ENCODE measurements at regions not wholly inside any gene's neighbourhood (a gene's known extent, or its start where the extent isn't known, plus 50 kb on each side); places are given as distances from the start of the nearest gene placed in this dataset.
"Not testable (repeated sequence)": the region's sequence is repeated elsewhere in the genome, so short reads cannot be mapped to it uniquely, and the experiment has no call there.

DNA sequence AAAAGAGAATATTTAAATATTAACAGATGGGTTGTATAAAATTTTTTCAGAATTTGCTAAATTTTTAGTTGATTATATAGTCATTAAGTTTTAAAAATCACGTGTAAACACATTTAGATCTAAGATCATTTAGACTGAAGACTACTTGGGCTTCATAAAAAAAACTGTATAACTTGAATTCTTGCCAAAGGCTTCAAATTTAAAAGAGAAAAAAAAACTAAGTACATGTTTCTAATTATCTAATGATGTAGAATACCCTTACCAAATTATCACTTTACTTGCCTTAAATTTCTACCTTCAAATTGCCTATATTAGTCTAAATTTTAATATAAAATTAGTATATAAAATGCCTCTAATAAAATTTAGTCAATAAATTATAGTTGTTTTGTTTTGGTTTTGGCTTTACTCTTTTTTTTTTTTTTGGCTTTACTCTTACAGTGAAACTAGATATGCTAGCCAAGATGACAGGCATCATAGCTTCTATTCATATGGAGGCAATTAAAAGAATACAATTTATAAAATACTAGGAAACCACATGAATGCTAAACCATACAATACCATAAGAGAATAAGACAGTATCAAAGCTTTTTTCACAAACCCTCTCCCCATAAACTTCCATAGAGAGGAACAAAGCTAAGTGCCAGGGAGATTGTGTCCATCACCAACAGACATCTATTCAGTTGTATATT, 183.1 kb upstream of the KCNMB2 start:
- DNase-seq (ENCODE audit: low spot score) = no peak

DNA sequence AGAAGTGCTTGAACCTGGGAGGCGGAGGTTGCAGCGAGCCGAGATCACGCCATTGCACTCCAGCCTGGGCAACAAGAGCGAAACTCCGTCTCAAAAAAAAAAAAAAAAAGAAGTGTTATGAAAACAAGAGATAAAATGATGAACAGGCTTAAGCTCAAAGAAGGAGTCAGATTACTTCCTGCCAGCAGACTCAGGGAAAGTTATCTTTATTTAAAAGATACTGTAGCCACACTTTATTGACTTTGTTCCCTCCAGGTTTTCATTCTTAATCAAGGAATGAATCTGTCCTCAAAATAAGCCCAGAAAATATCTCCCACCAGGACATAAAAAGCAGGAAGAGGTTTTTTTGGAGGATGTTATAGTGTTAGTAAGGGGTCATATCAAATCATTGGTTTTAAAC, 176.5 kb upstream of the KCNMB2 start:
- DNase-seq (ENCODE audit: low spot score) = no peak

DNA sequence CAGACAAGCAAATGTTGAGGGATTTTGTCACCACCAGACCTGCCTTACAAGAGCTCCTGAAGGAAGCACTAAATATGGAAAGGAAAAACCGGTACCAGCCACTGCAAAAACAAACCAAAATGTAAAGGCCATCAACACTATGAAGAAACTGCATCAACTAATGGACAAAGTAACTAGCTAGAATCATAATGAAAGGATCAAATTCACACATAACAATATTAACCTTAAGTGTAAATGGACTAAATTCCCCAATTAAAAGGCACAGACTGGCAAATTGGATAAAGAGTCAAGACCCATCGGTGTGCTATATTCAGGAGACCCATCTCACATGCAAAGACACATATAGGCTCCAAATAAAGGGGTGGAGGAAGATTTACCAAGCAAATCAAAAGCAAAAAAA, 173.2 kb upstream of the KCNMB2 start:
- DNase-seq (ENCODE audit: low spot score) = not testable (repeated sequence)

DNA sequence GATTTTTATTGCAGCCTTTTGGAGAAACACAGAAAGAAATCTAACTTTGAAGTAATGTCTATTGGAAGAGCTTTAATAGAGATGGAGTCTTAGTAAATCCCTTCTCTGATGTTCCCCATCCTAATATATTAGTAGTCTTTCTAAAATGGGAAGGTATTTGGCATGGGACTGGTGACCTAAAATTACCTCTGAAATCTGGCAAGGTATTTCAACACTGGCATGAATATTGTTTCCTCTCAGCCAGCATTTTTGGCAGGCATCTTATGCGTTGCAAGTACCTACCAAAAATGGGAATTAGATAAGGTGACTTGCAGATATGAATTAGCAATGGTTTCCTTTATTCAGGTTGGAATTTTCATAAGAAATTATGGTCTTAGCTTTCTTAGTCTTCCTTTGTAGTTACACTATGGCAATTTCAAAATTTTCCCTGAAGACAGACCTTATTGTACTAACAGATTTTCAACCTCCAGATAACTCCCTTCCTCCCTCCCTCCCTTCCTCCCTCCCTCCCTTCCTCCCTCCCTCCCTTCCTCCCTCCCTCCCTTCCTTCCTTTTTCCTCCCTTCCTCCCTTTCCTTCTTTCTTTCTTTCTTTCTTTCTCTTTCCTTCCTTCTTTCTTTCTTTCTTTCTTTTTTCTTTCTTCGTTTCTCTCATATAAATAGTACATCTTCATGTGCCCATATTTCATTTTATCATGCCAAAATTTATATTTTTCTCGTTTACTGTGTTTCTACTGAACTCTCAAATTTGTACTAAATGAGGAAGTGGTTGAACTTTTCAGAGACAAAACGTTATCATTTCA, 168.2 kb upstream of the KCNMB2 start:
- no peak for DNase-seq (ENCODE audit: low spot score)

DNA sequence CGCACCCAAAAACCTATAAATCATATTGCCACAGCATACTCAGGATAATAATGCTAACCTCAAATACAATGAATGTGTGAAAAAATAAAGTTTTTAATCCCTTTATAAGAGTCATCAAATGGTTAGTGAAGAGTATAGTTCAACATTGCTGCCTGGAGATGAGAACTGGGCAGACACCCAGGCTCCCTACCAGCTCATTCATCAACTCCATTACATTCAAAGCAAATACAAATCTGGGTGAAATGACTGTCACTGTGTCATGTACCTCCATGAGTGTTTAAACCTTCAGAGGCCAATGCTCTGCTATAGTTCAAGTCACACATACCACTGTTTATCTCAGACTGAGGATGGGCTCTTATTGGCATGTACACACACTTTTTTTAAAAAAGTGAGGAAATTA, 167.2 kb upstream of the KCNMB2 start:
- no peak for DNase-seq (ENCODE audit: low spot score)

DNA sequence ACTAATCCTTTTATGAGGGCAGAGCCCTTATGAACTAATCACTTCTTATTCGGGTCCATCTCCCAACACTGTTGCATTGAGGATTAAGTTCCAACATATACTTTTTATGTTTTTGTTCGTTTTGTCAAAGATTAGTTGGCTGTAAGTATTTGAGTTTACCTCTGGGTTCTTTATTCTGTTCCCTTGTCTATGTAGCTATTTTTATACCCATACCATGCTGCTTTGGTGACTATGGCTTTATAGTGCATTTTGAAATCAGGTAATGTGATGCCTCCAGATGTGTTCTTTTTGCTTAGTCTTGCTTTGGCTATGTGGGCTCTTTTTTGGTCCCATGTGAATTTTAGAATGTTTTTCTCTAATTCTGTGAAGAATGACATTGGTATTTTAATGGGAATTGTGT, 166.4 kb upstream of the KCNMB2 start:
- no peak for DNase-seq (ENCODE audit: low spot score)

DNA sequence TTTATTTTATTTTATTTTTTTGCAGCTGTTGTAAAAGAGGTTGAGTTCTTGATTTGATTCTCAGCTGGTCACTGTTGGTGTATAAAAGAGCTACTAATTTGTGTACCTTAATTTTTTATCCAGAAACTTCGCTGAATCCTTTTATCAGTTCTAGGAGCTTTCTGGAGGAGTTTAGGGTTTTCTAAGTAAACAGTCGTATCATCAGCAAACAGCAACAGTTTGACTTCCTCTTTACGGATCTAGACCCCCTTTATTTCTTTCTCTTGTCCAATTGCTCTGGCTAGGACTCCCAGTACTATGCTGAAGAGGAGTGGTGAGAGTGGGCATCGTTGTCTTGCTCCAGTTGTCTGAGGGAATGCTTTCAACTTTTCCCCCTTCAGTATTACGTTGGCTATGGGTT, 165.8 kb upstream of the KCNMB2 start:
- DNase-seq (ENCODE audit: low spot score) = no peak

DNA sequence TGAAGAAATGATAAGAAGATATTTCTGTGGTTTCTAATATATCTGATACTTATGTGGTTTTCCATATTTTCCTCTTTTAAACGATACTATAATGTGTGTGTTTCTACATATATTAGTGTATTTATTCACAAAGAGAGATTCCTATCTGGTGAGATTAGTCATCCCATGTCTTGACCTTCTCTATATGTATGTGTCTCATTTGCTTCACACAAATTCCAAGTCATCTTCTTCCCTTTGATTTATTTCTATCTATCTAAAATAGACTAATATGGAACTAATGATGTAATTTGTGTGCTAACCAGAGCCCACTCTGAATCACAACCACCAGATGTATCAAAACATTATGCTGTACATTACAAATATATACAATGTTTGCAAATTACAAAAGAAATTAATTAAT, 154.7 kb upstream of the KCNMB2 start:
- DNase-seq (ENCODE audit: low spot score) = no peak

DNA sequence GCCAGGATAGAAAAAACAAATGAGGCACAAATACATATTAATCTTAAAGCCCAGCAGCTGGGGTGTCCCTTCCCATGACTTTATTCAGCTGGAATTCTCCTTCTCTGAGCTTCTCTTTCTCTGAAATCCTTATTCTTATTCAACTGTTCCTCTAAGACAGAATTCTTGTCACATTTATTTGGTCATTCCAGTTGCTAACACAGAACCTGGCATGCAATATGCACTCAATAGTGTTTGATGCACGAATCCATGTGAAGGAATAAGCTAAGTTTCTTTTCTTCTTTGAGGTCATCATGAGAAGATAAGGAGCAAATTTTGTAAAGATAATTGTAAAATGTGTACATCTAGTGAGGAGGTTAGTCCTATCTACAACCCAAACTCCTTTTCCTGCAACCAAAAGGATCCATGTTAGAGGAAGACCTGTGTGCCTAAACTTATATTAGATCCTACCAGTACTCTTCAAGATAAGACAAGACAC, 154.2 kb upstream of the KCNMB2 start:
- peak; percentile 24 for DNase-seq (ENCODE audit: low spot score)

DNA sequence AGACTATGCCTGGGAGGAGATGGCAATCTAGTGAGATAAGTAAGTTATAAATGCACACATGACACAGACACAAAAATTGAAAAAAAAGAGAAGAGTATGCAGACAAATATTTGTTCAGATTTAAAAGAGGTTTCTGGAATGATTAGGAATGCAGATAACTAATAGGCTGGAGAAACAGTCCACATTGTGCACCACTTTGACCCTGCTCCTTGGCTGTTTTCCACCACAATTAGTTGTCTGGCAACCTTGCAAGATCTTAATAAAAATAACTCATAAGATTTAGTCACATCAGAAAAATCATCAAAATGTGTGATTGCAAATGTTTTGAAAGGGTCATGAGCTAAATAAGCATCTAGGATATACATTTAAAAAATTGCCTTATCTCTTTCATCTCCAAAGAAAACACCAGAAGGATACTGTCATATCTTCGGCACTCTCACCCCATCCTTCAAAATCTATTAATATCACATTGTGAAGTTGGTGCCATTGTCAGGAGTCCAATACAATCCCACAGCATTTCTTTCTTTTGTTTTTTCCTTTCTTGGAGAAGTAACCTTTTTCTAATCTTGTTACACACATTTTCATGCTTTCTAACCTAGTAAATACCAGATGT, 153.7 kb upstream of the KCNMB2 start:
- DNase-seq (ENCODE audit: low spot score) = peak; percentile 43

DNA sequence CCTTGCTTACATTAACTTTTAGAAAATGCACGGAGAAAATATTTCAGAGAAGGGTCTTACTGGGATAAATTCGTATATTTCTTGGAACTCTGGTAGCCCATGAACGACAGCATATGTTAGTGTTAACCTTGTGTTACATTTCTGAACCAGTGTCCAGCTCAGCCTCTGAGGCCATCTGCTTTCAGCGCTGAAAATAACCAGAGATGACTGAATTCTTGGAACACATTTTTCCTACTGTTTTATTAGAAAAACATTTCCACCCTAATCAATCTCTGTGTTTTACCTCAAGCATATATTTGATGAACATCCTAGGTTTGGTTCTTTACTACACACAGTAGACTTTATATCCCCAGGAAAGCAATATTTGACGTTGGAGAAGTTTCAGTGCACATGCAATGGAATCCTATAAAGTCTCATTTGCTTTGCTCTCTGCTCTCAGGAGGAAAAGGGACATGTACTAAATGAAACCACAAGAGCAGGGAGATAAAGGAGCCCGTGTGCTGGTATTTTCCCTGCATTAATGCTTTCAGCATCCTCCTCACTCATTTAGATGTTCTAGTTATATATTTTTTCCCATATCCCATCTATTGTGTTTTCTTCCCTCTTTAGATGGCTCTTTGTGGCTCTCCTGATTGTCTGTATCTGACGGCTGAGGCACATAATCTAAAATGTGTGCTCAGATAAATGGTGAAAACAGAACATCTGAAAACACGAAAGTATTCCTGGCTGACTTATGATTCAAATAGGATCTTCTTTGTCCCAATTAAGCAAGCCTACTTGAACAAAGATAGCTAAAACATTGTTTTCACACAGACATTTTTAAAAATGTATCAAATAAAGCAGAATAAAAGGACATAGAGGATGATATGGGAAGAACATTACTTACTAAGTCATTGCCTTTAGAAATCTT, 151.7 kb upstream of the KCNMB2 start:
- DNase-seq (ENCODE audit: low spot score) = no peak

DNA sequence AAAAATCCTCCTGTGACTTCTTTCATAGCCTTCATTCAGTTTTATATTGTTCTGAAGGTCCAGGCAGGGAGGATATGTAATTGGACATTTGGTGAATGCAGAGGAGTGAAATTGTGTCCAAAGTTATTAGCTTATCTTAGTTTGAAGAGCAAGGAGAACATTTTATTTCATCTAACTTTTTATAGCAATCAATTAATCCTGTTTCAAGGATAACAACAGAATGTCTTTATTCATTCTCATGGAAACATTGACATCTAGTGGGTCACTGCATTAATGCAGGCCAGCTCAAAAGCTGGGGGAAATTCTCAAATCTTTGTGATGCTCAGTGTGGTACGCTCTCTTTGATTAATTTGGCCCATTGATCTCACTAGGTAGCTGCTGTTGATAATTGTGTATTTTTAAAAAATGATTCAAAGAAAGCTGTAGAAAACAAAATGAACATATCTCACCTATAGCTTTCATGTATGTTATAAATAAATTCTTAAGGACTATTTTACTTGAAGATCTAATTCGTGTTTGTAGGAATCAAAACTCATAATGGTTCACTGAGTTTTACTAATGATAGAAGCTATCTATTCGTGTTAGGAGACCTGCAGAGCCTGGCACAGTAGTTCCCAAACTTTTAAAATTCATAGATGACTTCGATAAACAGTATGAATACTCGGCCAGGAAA, 150.8 kb upstream of the KCNMB2 start:
- no peak for DNase-seq (ENCODE audit: low spot score)

DNA sequence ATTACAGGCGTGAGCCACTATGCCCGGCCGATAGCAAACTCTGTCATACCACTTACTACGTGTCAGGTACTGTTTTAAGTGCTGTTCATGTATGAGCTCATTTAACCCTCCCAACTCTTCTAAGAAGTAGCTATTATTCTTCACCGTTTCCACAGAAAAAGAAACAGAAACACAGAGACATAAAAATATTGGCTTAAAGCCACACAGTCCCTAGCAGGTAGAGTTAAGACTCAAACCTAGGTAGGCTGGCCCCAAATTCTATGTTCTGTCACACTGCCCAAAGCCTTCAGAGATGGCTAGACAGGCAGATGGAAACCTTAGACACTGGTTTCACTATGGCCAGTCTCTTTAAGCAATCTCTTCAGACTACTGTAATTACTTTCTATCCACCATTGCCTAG, 149.8 kb upstream of the KCNMB2 start:
- no peak for DNase-seq (ENCODE audit: low spot score)

DNA sequence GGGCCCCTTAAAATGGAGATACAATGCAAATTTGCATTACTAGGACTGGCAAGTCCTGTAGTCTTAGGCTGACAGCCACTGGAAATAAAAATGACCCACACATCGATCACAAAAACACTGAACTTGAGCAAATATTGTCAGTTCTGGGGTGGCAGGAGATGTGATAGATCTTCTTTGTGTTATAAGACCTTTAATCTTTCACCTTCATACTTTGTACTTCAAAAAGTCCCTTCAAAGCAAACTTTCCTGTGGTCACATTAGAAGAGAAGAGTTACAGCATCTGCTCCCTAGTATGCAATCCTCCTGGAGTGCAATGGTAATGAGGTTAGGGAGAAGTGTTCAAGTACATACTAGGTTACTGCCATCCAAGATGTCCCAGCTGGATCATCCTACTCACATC, 149.4 kb upstream of the KCNMB2 start:
- no peak for DNase-seq (ENCODE audit: low spot score)

DNA sequence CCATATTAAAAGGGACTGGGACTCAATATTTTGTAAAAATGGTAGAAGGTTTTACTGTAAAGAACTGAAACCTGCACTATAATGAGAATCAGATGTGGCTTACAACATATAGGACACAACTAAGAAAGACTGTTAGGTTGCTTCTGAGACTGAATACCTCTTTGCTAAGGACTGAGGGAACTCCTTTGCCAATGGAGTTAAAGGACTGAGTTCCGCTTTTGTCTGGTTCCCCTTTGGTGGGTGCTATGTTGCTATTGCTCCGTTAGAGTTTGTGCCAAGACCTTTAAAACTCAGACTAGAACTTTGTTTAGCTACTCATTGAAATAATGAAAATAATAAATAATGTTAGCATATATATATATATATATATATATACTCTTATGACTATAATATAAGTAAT, 147.8 kb upstream of the KCNMB2 start:
- DNase-seq (ENCODE audit: low spot score) = no peak

DNA sequence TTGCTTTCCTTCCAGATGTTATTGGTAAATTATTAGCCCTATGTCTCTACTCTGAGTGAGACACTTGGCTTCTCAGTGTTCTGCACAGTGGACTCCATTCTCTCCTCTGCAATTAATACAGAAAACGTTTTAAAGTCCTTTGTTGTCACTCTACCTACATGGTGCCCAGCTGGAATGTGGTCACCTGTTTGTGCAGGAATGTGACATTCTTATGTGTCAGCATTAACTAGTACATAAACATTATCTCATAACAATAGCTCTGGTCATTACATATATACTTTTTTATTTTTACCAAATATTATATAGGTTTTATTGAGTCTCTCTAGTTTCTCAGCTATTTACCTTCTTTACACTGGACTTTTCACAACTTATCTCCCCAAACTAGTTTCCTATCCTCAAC, 147.0 kb upstream of the KCNMB2 start:
- DNase-seq (ENCODE audit: low spot score) = no peak

DNA sequence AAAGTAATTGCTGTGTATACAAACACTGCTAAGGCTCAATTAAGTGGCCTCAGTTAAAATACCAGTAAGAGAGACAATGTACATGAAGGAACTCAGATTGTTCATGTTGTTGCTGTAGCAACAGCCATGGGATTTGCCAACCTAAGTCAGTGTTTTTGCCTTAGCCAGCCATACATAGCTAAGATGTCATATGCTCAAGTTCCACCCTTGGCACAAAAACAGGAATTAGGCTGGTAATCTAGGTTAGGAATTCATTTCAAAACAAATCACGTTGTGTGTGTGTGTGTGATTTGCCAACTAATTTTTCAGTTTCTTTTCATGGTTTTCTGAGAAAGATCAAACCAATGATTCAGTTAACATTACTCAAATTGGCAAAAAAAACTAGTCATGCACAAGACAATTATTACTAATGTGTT, 143.7 kb upstream of the KCNMB2 start:
- peak; percentile 34 for DNase-seq (ENCODE audit: low spot score)

DNA sequence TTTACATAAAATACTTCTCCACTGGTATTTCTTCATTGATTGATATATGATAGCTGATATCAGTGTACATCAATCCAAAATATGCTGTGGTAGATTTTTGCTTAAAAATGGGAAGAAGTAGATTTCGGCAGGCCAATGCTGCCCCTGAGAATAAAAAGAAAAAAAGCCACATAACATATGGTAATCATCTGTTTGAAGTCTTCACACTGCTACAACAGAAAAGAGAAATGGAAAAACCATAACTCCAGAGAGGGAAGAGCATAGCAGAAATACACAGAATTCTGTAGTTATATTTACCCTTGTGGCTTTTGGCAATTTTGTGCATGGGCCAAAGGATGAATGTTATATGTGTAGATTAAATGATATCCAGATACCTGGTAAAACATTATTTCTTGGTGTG, 143.1 kb upstream of the KCNMB2 start:
- no peak for DNase-seq (ENCODE audit: low spot score)

DNA sequence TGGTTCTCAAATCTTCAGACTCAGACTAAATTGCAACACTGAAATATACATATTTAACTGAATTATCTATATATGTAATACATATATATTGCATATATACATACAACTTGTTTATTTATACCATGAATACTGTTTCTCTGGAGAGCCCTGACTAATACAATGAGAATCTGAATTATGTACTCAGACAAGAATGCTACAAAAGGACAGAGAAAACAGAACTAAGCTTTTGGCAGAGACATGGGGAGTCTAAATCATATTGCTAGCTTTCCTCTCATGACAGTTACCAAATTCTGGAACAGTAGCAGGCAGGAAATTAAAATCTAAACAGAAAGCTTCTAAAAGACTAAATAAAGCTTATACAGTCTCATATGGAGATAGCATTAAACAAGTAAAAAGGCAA, 142.4 kb upstream of the KCNMB2 start:
- peak; percentile 41 for DNase-seq (ENCODE audit: low spot score)

DNA sequence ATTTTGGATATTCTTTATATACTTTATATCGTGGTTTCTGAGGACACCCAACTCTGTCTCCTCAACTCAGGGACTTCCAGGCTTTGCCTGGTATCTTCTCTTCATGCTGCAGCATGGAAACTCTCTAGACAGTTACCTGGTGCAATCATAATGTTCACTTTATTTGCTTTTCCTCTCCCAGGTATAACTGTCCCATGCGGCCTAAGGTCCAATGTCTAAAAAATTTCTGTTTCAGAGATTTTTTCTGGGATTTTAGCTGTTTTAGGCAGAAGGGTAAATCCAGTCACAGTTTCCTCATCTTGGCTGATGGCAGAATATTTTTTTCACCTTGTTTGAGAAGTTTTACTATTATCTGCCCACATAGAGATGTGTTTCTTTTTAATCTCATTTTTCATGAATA, 139.9 kb upstream of the KCNMB2 start:
- no peak for DNase-seq (ENCODE audit: low spot score)

DNA sequence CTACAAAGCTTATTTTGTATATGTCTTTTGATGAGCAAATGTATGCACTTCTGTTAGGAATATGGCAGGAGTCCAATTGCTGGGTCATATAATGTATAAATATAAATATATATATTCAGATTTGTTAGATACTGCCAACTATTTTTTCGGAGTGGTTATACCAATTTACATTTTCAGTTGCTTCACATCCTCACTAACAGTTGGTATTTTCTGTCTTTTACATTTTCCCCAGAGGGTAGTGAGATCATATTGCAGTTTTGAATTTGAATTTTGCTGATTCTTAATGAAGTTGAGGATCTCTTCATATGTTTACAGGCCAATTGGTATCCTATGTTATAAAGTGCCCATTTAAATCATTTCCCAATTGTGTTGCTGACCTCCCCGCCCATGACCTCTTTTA, 139.0 kb upstream of the KCNMB2 start:
- no peak for DNase-seq (ENCODE audit: low spot score)

DNA sequence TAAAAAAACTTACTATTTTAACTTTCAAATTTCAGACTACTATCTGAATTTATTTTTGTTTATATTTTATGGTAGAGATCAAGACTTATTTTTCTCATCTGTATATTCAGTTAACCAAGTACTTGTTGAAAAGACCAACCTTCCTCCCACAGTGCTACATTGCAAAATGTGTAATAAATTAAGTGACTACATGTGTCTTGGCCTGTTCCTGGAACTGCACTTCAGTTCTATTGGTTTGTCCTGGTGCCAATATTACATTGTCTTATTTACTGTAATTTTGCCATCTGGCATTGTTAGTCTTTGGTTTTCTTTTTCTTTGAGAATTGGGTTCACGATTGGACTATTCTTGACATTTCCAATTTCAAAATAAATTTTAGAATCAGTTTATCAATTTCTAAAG, 138.4 kb upstream of the KCNMB2 start:
- DNase-seq (ENCODE audit: low spot score) = no peak
